Astrocyte of the spinal cord (primary cell): ENCODE measurements at regions not wholly inside any gene's neighbourhood (a gene's known extent, or its start where the extent isn't known, plus 50 kb on each side); places are given as distances from the start of the nearest gene placed in this dataset.

Experiments
- DNase-seq: peaks from one replicate; pipeline ENCODE4 v3.0.0; 2011; ENCODE audit warnings: low read depth, low spot score
- H3K4me3 ChIP-seq: 2 replicates; pipeline ENCODE4 v1.5.1; 2011; ENCODE audit warnings: low read depth, mild to moderate bottlenecking, low read length, moderate library complexity
- CTCF ChIP-seq: IDR thresholded peaks from 2 replicates; pipeline ENCODE4 v1.5.1; 2012; ENCODE audit warnings: low read depth, mild to moderate bottlenecking, low read length, inconsistent platforms
- in situ Hi-C: cut with HindIII; loops from 2 replicates; pipeline ENCODE4 v1.10.0; 2017; ENCODE audit warnings: low sequenced_read_pairs

- in situ Hi-C loops: no loop called here
- no peak overlapping the region for H3K4me3 ChIP-seq
- DNase-seq: no peak
- TF ChIP-seq CTCF: no peak
These were observed 53.8 kb upstream of the SLC22A23 start for GRCh38 chr6:3510617-3511016.

- no peak for DNase-seq
- no peak for TF ChIP-seq CTCF
- in situ Hi-C loops: no loop called here
- no peak overlapping the region for H3K4me3 ChIP-seq
These were observed 53.3 kb upstream of the SLC22A23 start for GRCh38 chr6:3510178-3510577.

- no peak for TF ChIP-seq CTCF
- no peak for DNase-seq
- H3K4me3 ChIP-seq: no peak overlapping the region
- in situ Hi-C loops: no loop called here
These were observed 52.5 kb upstream of the SLC22A23 start for GRCh38 chr6:3509336-3509735.

GRCh38 chr6:3506751-3507383 is 50.0 kb upstream of the SLC22A23 start:
- no peak for TF ChIP-seq CTCF
- no peak overlapping the region for H3K4me3 ChIP-seq
- in situ Hi-C loops: no loop called here
- DNase-seq: no peak
